COR-L47 (cell line): ENCODE measurements at regions not wholly inside any gene's neighbourhood (a gene's known extent, or its start where the extent isn't known, plus 50 kb on each side); places are given as distances from the start of the nearest gene placed in this dataset.

Source experiments
- DNase-seq: peaks from one replicate; lab custom pipeline; 2025; lab: John Stamatoyannopoulos, UW

GRCh38 chr2:146271131-146271831 lies 1573.5 kb upstream of the ACVR2A start:
- DNase-seq, result no peak

GRCh38 chr2:146270618-146271017 lies 1574.2 kb upstream of the ACVR2A start:
- no peak for DNase-seq

- DNase-seq, result no peak
These were observed 1577.7 kb upstream of the ACVR2A start for GRCh38 chr2:146267093-146267492.

- DNase-seq, result no peak
These were observed 1579.2 kb upstream of the ACVR2A start for GRCh38 chr2:146265656-146266055.

- no peak for DNase-seq
These were observed 1582.2 kb upstream of the ACVR2A start for GRCh38 chr2:146262606-146263005.

GRCh38 chr2:146260551-146260950 lies 1584.3 kb upstream of the ACVR2A start:
- DNase-seq, result no peak

GRCh38 chr2:146259816-146260215 lies 1585.0 kb upstream of the ACVR2A start:
- DNase-seq, result no peak

- DNase-seq, result no peak
These were observed 1586.8 kb upstream of the ACVR2A start for GRCh38 chr2:146258071-146258470.

GRCh38 chr2:146252119-146252518 lies 1592.7 kb upstream of the ACVR2A start:
- DNase-seq, result no peak

GRCh38 chr2:146251328-146251727 lies 1593.5 kb upstream of the ACVR2A start:
- DNase-seq, result no peak

- DNase-seq, result no peak
These were observed 1597.9 kb upstream of the ACVR2A start for GRCh38 chr2:146246736-146247523.

- DNase-seq, result no peak
These were observed 1598.7 kb upstream of the ACVR2A start for GRCh38 chr2:146246002-146246735.

- no peak for DNase-seq
These were observed 1600.0 kb upstream of the ACVR2A start for GRCh38 chr2:146244830-146245229.

GRCh38 chr2:146244131-146244530 lies 1600.7 kb upstream of the ACVR2A start:
- DNase-seq, result no peak

GRCh38 chr2:146241023-146241422 lies 1603.8 kb upstream of the ACVR2A start:
- DNase-seq, result no peak

- no peak for DNase-seq
These were observed 1604.4 kb upstream of the ACVR2A start for GRCh38 chr2:146240391-146240790.

GRCh38 chr2:146239392-146240135 lies 1605.3 kb upstream of the ACVR2A start:
- no peak for DNase-seq

- DNase-seq, result no peak
These were observed 1606.4 kb upstream of the ACVR2A start for GRCh38 chr2:146238254-146238966.

- DNase-seq, result no peak
These were observed 1609.7 kb upstream of the ACVR2A start for GRCh38 chr2:146235158-146235557.

- no peak for DNase-seq
These were observed 1615.2 kb upstream of the ACVR2A start for GRCh38 chr2:146229508-146230155.
